ENCODE measurements at regions not wholly inside any gene's neighbourhood (a gene's known extent, or its start where the extent isn't known, plus 50 kb on each side); places are given as distances from the start of the nearest gene placed in this dataset.

DNA sequence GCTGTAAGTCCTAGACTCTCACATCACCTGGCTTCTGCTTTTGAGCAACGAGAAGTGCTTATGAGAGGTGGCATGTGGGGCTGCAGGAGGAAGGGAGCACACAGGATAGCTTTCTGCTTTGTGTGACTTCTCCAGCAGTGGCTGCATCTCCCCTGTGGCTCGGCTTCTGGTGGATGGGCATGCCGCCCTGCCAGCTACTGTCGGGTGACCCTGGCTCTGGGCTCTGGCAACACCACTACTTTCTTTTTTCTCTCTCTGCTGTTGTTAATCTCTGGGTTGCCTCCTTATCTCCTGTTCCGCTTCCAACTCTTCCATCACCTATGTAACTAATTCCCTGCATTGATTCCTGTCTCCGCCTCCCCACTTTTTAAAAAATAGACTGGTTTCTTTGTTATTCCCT, 209.1 kb upstream of the DAAM1 start (continued):
- TF ChIP-seq ZNF180 (CRISPR knock-in tag; IDR thresholded peaks at IDR 0.05; ENCODE audit: borderline replicate concordance, low read depth) (no peak), ZNF747 (CRISPR knock-in tag; IDR thresholded peaks at IDR 0.05; ENCODE audit: borderline replicate concordance) (no peak), ZNF234 (CRISPR knock-in tag; conservative IDR thresholded peaks at IDR 0.05) (no peak)

DNA sequence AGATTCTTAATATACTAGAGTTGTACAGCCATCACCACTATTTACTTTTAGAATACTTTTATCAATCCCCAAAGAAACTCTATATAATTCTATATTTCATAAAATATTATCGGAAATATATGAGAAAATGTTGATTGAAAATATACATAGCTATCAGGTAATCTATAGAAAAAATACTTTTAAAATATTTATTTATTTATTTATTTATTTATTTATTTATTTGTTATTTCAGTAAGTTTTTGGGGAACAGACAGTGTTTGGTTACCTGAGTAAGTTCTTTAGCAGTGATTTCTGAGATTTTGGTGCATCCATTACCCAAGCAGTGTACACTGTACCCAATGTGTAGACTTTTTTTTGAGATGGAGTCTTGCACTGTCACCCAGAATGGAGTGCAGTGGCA, 206.6 kb upstream of the DAAM1 start:
- no peak overlapping the region for H3K4me2 ChIP-seq (ENCODE audit: low read depth, low read length)
- H3K36me3 ChIP-seq (replicated peaks in 1 of 2; ENCODE audit: control insufficient read depth in 1 of 2, insufficient read depth in 2 of 2, low read length in 2 of 2) = no peaks in the 10 kb centered on the region
- H3K4me3 ChIP-seq (replicated peaks in 1 of 3; ENCODE audit: insufficient read depth in 1 of 3, low read depth in 2 of 3, low read length in 3 of 3) = no peak overlapping the region
- no peaks in the 10 kb centered on the region for H3K9me3 ChIP-seq (ENCODE audit: low read length)
- no peak overlapping the region for H2AFZ ChIP-seq (ENCODE audit: low read length)
- H3K4me1 ChIP-seq (ENCODE audit: insufficient read depth, low read length) = no peaks in the 10 kb centered on the region
- BruUV-seq (replicated peaks) = no TSS peak
- no peak for ATAC-seq
- intact Hi-C loops (cut with micrococcal nuclease; ENCODE audit: unreplicated experiment) = no loop called here
- no peak for FAIRE-seq
- H3K27me3 ChIP-seq (ENCODE audit: control insufficient read depth in 1 of 2, insufficient read depth in 2 of 2, low read length in 2 of 2) = no peaks in the 10 kb centered on the region
- 94% methylated on average over 1 of the region's 1 CpG for WGBS (ENCODE audit: low lambda C conversion rate)
- ChIA-PET POLR2A (no interaction called here), CTCF (ENCODE audit: low intra/inter-chr PET ratio, low total read pairs) (no interaction called here)
- DNase-seq (ENCODE audit: low spot score) = no peak
- TF ChIP-seq NPAS2 (CRISPR knock-in tag; IDR thresholded peaks at IDR 0.05; ENCODE audit: borderline replicate concordance) (no peak), SOX6 (IDR thresholded peaks at IDR 0.05) (no peak), SOX6 (CRISPR knock-in tag; IDR thresholded peaks at IDR 0.05) (no peak), TMF1 (CRISPR knock-in tag; IDR thresholded peaks at IDR 0.05; ENCODE audit: low read depth) (no peak), MYNN (CRISPR knock-in tag; IDR thresholded peaks at IDR 0.05; ENCODE audit: low read depth) (no peak), ZNF432 (CRISPR knock-in tag; IDR thresholded peaks at IDR 0.05; ENCODE audit: borderline replicate concordance) (no peak), ZNF598 (CRISPR knock-in tag; IDR thresholded peaks at IDR 0.05; ENCODE audit: borderline replicate concordance) (no peak), PRPF4 (IDR thresholded peaks at IDR 0.05; ENCODE audit: low read depth, low read length, poor library complexity, severe bottlenecking) (no peak)
- TF ChIP-seq, protein P1, sequence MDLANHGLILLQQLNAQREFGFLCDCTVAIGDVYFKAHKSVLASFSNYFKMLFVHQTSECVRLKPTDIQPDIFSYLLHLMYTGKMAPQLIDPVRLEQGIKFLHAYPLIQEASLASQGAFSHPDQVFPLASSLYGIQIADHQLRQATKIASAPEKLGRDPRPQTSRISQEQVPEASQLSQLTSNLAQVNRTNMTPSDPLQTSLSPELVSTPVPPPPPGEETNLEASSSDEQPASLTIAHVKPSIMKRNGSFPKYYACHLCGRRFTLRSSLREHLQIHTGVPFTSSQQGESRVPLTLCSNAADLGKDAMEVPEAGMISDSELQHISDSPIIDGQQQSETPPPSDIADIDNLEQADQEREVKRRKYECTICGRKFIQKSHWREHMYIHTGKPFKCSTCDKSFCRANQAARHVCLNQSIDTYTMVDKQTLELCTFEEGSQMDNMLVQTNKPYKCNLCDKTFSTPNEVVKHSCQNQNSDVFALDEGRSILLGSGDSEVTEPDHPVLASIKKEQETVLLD (CRISPR knock-in tag; IDR thresholded peaks at IDR 0.05; ENCODE audit: low read depth) = no peak
- TF ChIP-seq, protein P2, sequence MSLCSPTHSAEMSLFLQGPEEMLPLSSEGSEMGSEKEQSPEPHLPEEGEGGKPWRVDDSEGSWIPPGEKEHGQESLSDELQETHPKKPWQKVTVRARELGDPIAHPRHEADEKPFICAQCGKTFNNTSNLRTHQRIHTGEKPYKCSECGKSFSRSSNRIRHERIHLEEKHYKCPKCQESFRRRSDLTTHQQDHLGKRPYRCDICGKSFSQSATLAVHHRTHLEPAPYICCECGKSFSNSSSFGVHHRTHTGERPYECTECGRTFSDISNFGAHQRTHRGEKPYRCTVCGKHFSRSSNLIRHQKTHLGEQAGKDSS (CRISPR knock-in tag; IDR thresholded peaks at IDR 0.05; ENCODE audit: borderline replicate concordance, low read depth) = no peak
- H3K27ac ChIP-seq (ENCODE audit: extremely low read length, insufficient read depth, low read length) = no peak overlapping the region
- H3K9ac ChIP-seq (ENCODE audit: insufficient read depth, low read depth, low read length) = no peak overlapping the region
- no peaks in the 10 kb centered on the region for H4K20me1 ChIP-seq (ENCODE audit: insufficient read depth, low read length)
- H3K79me2 ChIP-seq (ENCODE audit: insufficient read depth, low read length) = no peaks in the 10 kb centered on the region
- in situ Hi-C loops (cut with HindIII; ENCODE audit: extremely low pct_ligation_motif_present, low pct_unique_long_range_greater_than_20kb) = no loop called here

Measured in HepG2 (cell line).